ENCODE measurements at regions not wholly inside any gene's neighbourhood (a gene's known extent, or its start where the extent isn't known, plus 50 kb on each side); places are given as distances from the start of the nearest gene placed in this dataset.

DNA sequence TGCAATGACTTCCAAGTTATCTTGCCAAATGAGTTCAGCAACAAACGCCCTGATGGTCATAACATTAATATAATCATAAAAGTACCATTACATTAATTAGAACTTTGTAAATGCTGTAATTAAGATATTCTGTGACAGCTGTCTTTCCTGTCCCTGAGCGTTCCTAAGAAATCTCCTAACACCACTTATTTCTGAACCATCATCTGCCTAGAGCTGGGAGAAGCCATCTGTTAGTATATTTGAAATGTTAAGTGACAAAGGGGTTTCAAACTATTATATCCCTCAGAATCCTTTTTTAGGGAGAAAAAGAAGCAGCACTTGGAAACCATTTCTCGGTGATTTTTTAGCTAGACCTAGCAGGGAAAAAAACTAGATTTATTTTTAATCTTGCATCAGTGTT is 657.5 kb downstream of the FAM181B start:
- no peak for DNase-seq (ENCODE audit: low spot score)
- in situ Hi-C loops (cut with MboI; ENCODE audit: low pct_unique_long_range_greater_than_20kb, low sequenced_read_pairs, unreplicated experiment) = no loop called here
- TF ChIP-seq, protein P1, sequence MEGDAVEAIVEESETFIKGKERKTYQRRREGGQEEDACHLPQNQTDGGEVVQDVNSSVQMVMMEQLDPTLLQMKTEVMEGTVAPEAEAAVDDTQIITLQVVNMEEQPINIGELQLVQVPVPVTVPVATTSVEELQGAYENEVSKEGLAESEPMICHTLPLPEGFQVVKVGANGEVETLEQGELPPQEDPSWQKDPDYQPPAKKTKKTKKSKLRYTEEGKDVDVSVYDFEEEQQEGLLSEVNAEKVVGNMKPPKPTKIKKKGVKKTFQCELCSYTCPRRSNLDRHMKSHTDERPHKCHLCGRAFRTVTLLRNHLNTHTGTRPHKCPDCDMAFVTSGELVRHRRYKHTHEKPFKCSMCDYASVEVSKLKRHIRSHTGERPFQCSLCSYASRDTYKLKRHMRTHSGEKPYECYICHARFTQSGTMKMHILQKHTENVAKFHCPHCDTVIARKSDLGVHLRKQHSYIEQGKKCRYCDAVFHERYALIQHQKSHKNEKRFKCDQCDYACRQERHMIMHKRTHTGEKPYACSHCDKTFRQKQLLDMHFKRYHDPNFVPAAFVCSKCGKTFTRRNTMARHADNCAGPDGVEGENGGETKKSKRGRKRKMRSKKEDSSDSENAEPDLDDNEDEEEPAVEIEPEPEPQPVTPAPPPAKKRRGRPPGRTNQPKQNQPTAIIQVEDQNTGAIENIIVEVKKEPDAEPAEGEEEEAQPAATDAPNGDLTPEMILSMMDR (IDR thresholded peaks at IDR 0.05; ENCODE audit: extremely low read depth, insufficient read depth, missing control alignments) = no peak

DNA sequence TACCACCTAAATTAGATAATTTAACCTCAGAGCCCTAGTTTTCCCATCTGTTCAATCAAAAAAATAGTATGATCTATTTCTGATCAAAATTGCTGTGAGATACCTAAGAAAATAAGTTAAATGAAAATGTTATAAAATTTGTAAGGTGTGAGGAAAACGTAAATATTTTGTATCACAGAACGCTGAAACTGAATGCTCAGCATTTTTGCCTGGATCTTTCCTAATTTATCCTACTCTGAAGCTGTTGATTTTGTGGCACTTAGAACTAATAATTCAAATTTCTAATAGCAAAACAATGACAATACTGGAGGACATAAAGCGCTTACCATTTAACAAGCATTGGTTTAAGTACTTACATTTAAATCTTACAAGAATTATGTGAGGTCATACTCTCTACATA is 674.2 kb downstream of the FAM181B start:
- TF ChIP-seq, protein P1 (IDR thresholded peaks at IDR 0.05; ENCODE audit: extremely low read depth, insufficient read depth, missing control alignments) = no peak
- in situ Hi-C loops (cut with MboI; ENCODE audit: low pct_unique_long_range_greater_than_20kb, low sequenced_read_pairs, unreplicated experiment) = no loop called here
- DNase-seq (ENCODE audit: low spot score) = no peak

DNA sequence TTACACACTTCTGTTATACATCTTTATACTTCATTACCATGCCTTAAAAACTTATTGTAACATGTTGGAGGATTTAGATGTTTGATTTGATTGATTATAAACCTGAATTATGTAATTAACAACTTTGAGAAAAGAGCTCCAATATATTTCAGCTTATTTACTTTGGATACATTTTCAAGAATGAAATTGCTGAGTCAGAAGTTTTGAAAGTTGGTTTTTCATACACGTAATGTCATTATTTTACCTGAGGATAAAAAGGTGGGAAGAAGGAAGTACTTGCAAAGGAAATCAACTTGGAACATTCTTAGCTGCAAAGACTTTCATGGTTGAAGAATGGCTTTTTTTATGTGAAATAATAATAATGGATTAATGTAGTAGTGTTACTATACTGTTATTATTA is 677.2 kb downstream of the FAM181B start:
- DNase-seq (ENCODE audit: low spot score) = no peak
- TF ChIP-seq, protein P1 (IDR thresholded peaks at IDR 0.05; ENCODE audit: extremely low read depth, insufficient read depth, missing control alignments) = no peak
- in situ Hi-C loops (cut with MboI; ENCODE audit: low pct_unique_long_range_greater_than_20kb, low sequenced_read_pairs, unreplicated experiment) = no loop called here

DNA sequence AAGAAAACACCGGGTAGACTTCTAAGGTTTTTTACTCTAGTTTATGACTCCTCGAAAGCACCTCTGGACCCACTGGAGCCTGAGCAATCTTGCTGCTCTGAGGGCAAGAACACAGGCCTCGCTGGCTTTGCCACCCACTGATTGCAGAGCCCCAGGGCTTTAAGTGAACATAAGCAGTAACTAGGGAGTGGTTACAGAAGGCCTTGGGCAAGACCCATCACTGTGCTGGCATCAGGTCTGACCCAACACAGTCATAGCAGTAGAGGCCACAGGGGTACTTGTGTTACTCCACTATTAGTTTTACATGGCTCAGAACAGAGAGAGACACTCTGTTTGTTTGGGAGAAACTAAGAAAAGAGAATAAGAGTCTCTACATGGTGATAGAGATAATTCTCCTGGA is 684.5 kb downstream of the FAM181B start:
- TF ChIP-seq, protein P1 (IDR thresholded peaks at IDR 0.05; ENCODE audit: extremely low read depth, insufficient read depth, missing control alignments) = no peak
- DNase-seq (ENCODE audit: low spot score) = no peak
- in situ Hi-C loops (cut with MboI; ENCODE audit: low pct_unique_long_range_greater_than_20kb, low sequenced_read_pairs, unreplicated experiment) = no loop called here

DNA sequence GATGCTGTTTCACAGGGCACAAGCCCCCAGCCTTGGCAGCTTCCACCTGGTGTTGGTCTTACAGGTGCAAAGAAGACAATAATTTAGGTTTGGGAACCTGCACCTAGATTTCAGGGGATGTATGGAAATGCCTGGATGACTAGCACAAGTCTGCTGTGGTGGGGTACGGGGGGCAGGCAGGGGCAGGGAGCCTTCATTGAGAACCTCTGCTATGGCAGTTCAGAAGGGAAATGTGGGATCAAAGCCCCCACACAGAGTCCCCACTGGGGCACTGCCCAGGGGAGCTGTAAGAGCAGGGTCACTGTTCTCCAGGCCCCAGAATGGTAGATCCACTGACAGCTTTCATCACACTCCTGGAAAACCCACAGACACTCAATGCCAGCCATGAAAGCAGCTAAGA is 686.5 kb downstream of the FAM181B start:
- DNase-seq (ENCODE audit: low spot score) = no peak
- TF ChIP-seq, protein P1 (IDR thresholded peaks at IDR 0.05; ENCODE audit: extremely low read depth, insufficient read depth, missing control alignments) = no peak
- in situ Hi-C loops (cut with MboI; ENCODE audit: low pct_unique_long_range_greater_than_20kb, low sequenced_read_pairs, unreplicated experiment) = no loop called here

DNA sequence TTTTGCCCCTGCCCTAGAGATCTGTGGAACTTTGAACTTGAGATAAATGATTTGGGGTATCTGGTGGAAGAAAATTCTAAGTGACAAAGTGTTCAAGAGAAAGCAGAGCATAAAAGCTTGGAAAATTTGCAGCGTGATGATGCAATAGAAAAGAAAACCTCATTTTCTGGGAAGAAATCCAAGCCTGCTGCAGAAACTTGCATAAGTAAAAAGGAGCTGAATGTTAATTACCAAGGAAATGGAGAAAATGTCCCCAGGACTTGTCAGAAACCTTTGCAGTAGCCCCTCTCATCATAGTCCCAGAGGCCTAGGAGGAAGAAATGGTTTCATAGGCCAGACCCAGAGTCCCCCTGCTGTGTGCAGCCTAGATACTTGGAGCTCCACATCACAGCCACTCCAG is 686.9 kb downstream of the FAM181B start:
- in situ Hi-C loops (cut with MboI; ENCODE audit: low pct_unique_long_range_greater_than_20kb, low sequenced_read_pairs, unreplicated experiment) = no loop called here
- TF ChIP-seq, protein P1 (IDR thresholded peaks at IDR 0.05; ENCODE audit: extremely low read depth, insufficient read depth, missing control alignments) = no peak
- DNase-seq (ENCODE audit: low spot score) = no peak

Measured in GM13977 (cell line).